Stomach (tissue), 4 donors: ENCODE measurements at regions not wholly inside any gene's neighbourhood (a gene's known extent, or its start where the extent isn't known, plus 50 kb on each side); places are given as distances from the start of the nearest gene placed in this dataset.

Source experiments
- CTCF ChIP-seq, 7 experiments: fragments of 450-650 bp in 4 of 7; fragments of 200-600 bp in 3 of 7; sonication (generic) in 3 of 7; IDR thresholded peaks; one replicate each; pipeline ENCODE4 v1.5.1; 2016 to 2019; ENCODE audit warnings: antibody characterized with exemption in 7 of 7, control low read depth in 2 of 7, mild to moderate bottlenecking in 1 of 7
- POLR2A ChIP-seq, 4 donors: fragments of 450-650 bp; IDR thresholded peaks; one replicate each; pipeline ENCODE4 v1.6.1; 2016; ENCODE audit warnings: antibody characterized with exemption in 4 of 4, control low read depth in 2 of 4, mild to moderate bottlenecking in 1 of 4, moderate library complexity in 1 of 4

- no peak for TF ChIP-seq CTCF (IDR thresholded peaks at IDR 0.05)
- TF ChIP-seq POLR2A (IDR thresholded peaks at IDR 0.05): no peak
Observed at GRCh38 chr11:76276046-76276780, 69.9 kb upstream of the WNT11 start.
